ENCODE measurements at regions not wholly inside any gene's neighbourhood (a gene's known extent, or its start where the extent isn't known, plus 50 kb on each side); places are given as distances from the start of the nearest gene placed in this dataset.
"Not testable (repeated sequence)": the region's sequence is repeated elsewhere in the genome, so short reads cannot be mapped to it uniquely, and the experiment has no call there.

GRCh38 chr4:19159874-19160273, 1091.8 kb upstream of the SLIT2 start:
- no peak for DNase-seq

- no peak for DNase-seq
Observed at GRCh38 chr4:19158107-19158809, 1093.4 kb upstream of the SLIT2 start.

GRCh38 chr4:19156786-19157185, 1094.9 kb upstream of the SLIT2 start:
- DNase-seq = no peak

GRCh38 chr4:19155568-19155967, 1096.1 kb upstream of the SLIT2 start:
- DNase-seq = no peak

- not testable (repeated sequence) for DNase-seq
Observed at GRCh38 chr4:19154267-19154666, 1097.4 kb upstream of the SLIT2 start.

GRCh38 chr4:19152264-19152663, 1099.4 kb upstream of the SLIT2 start:
- no peak for DNase-seq

- DNase-seq = no peak
Observed at GRCh38 chr4:19151684-19152083, 1100.0 kb upstream of the SLIT2 start.

- DNase-seq = no peak
Observed at GRCh38 chr4:19146038-19146437, 1105.7 kb upstream of the SLIT2 start.

- no peak for DNase-seq
Observed at GRCh38 chr4:19135895-19136633, 1114.5 kb upstream of the LCORL start.

- no peak for DNase-seq
Observed at GRCh38 chr4:19134685-19135084, 1113.1 kb upstream of the LCORL start.

- no peak for DNase-seq
Observed at GRCh38 chr4:19133315-19133714, 1111.8 kb upstream of the LCORL start.

GRCh38 chr4:19130866-19131265, 1109.3 kb upstream of the LCORL start:
- no peak for DNase-seq

GRCh38 chr4:19128176-19128575, 1106.6 kb upstream of the LCORL start:
- no peak for DNase-seq

GRCh38 chr4:19126903-19127302, 1105.3 kb upstream of the LCORL start:
- DNase-seq = no peak

- no peak for DNase-seq
Observed at GRCh38 chr4:19123681-19124080, 1102.1 kb upstream of the LCORL start.

GRCh38 chr4:19119904-19120560, 1098.5 kb upstream of the LCORL start:
- no peak for DNase-seq

GRCh38 chr4:19117022-19117421, 1095.5 kb upstream of the LCORL start:
- no peak for DNase-seq

- DNase-seq = no peak
Observed at GRCh38 chr4:19104176-19104575, 1082.6 kb upstream of the LCORL start.

- DNase-seq = no peak
Observed at GRCh38 chr4:19095491-19096046, 1074.0 kb upstream of the LCORL start.

GRCh38 chr4:19093951-19094350, 1072.4 kb upstream of the LCORL start:
- DNase-seq = no peak

GRCh38 chr4:19092797-19093196, 1071.2 kb upstream of the LCORL start:
- no peak for DNase-seq

GRCh38 chr4:19074036-19074435, 1052.5 kb upstream of the LCORL start:
- DNase-seq = no peak

GRCh38 chr4:19063662-19064061, 1042.1 kb upstream of the LCORL start:
- no peak for DNase-seq

All from right lung (tissue), 2 donors.